SJCRH30 (cell line): ENCODE measurements at regions not wholly inside any gene's neighbourhood (a gene's known extent, or its start where the extent isn't known, plus 50 kb on each side); places are given as distances from the start of the nearest gene placed in this dataset.
A peak's percentile ranks its signal among the peaks of the same experiment; 100 is the strongest.

Source experiments
- DNase-seq, 2 experiments: peaks; one replicate each; pipeline ENCODE4 v3.0.0-alpha.2; 2015 to 2020
- H3K27ac ChIP-seq: fragments of 250-450 bp; sonication (Bioruptor Pico); 2 replicates; pipeline ENCODE4 v1.5.1; 2020; ENCODE audit warnings: mild to moderate bottlenecking, moderate library complexity
- H3K27me3 ChIP-seq: fragments of 250-450 bp; sonication (Bioruptor Pico); 2 replicates; pipeline ENCODE4 v1.5.1; 2020; ENCODE audit warnings: mild to moderate bottlenecking, moderate library complexity
- H3K36me3 ChIP-seq: fragments of 250-450 bp; sonication (Bioruptor Pico); 2 replicates; pipeline ENCODE4 v1.5.1; 2020; ENCODE audit warnings: mild to moderate bottlenecking, moderate library complexity
- H3K4me1 ChIP-seq: fragments of 250-450 bp; sonication (Bioruptor Pico); 2 replicates; pipeline ENCODE4 v1.5.1; 2020; ENCODE audit warnings: mild to moderate bottlenecking, moderate library complexity
- H3K4me3 ChIP-seq: fragments of 250-450 bp; sonication (Bioruptor Pico); 2 replicates; pipeline ENCODE4 v1.5.1; 2020; ENCODE audit warnings: mild to moderate bottlenecking, moderate library complexity
- H3K9me3 ChIP-seq: fragments of 250-450 bp; sonication (Bioruptor Pico); replicated peaks from 2 replicates; pipeline ENCODE4 v1.5.1; 2020; ENCODE audit warnings: mild to moderate bottlenecking, moderate library complexity

- no peaks in the 10 kb centered on the region for H3K27me3 ChIP-seq
- H3K36me3 ChIP-seq = no peaks in the 10 kb centered on the region
- no peak overlapping the region for H3K27ac ChIP-seq
- no peaks in the 10 kb centered on the region for H3K9me3 ChIP-seq
- H3K4me3 ChIP-seq = no peak overlapping the region
- peaks cover 8% of the 10 kb centered on the region for H3K4me1 ChIP-seq
- DNase-seq = no peak
These were observed 51.1 kb upstream of the NHSL1 start for GRCh38 chr6:138550346-138550767.

DNA sequence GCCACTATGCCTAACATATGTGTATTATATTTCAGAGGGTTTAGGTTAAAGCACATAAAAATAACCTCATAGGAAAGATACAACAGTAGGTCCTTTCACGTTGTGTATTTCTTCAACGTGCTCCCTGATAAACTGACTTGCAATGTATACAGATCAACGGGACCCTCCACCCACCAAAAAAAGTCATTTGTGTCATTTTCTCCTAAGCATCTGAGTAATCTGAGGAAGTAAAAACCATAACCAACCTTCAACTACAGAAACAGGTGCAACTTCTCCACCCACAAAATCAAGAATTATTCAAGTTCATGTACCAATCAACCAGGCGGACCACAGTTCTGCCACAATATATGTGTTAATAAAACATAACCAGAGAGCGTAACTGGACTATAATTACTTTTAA, 54.9 kb upstream of the NHSL1 start:
- H3K9me3 ChIP-seq = no peaks in the 10 kb centered on the region
- no peak overlapping the region for H3K27ac ChIP-seq
- no peaks in the 10 kb centered on the region for H3K27me3 ChIP-seq
- no peak for DNase-seq
- H3K4me3 ChIP-seq = no peak overlapping the region
- peaks cover 12% of the 10 kb centered on the region for H3K4me1 ChIP-seq
- H3K36me3 ChIP-seq = no peaks in the 10 kb centered on the region

DNA sequence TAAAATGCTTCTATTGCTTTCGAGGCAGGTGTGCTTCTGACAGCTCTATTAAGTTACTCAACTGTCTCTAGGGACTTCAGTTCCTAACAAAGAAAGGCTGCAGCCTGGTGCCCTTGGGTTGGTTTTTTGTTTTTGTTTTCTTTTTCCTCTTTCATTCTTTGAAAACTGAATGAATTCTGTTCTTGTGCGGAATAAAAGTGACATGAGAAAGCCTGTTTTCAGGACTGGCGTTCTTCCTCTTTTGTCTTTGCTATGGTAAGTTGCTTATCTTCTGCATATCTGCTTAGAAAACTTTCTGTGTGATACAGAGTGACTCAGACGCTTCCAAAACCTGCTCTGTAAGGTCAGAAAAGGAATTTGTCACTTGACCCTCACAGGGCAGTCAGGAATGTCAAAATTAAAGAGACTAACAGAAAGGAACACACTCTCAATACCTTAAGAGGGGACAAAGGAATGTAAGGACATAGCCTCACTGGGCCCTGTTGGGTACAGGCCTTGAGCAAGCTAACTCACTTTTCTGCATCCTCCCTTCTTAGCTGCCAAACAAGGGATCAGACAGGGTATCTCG, 56.2 kb upstream of the NHSL1 start:
- Histone ChIP-seq H3K4me1 (peaks cover 12% of the 10 kb centered on the region), H3K27me3 (no peaks in the 10 kb centered on the region), H3K4me3 (no peak overlapping the region), H3K9me3 (no peaks in the 10 kb centered on the region), H3K27ac (no peak overlapping the region), H3K36me3 (no peaks in the 10 kb centered on the region)
- DNase-seq = peak in 1 of 2 experiments; percentile 17

- H3K27me3 ChIP-seq = no peaks in the 10 kb centered on the region
- DNase-seq = no peak
- H3K36me3 ChIP-seq = no peaks in the 10 kb centered on the region
- peaks cover 12% of the 10 kb centered on the region for H3K4me1 ChIP-seq
- H3K4me3 ChIP-seq = no peak overlapping the region
- no peaks in the 10 kb centered on the region for H3K9me3 ChIP-seq
- H3K27ac ChIP-seq = no peak overlapping the region
These were observed 57.9 kb upstream of the NHSL1 start for GRCh38 chr6:138557147-138557546.

GRCh38 chr6:138559143-138559542, 59.8 kb upstream of the NHSL1 start:
- H3K36me3 ChIP-seq = no peaks in the 10 kb centered on the region
- DNase-seq = no peak
- no peaks in the 10 kb centered on the region for H3K9me3 ChIP-seq
- H3K4me1 ChIP-seq = peaks cover 12% of the 10 kb centered on the region
- no peaks in the 10 kb centered on the region for H3K27me3 ChIP-seq
- no peak overlapping the region for H3K4me3 ChIP-seq
- no peak overlapping the region for H3K27ac ChIP-seq

GRCh38 chr6:138560130-138560860, 61.0 kb upstream of the NHSL1 start:
- peaks cover 8% of the 10 kb centered on the region for H3K4me1 ChIP-seq
- no peak for DNase-seq
- no peaks in the 10 kb centered on the region for H3K9me3 ChIP-seq
- no peak overlapping the region for H3K4me3 ChIP-seq
- no peaks in the 10 kb centered on the region for H3K36me3 ChIP-seq
- no peaks in the 10 kb centered on the region for H3K27me3 ChIP-seq
- no peak overlapping the region for H3K27ac ChIP-seq

DNA sequence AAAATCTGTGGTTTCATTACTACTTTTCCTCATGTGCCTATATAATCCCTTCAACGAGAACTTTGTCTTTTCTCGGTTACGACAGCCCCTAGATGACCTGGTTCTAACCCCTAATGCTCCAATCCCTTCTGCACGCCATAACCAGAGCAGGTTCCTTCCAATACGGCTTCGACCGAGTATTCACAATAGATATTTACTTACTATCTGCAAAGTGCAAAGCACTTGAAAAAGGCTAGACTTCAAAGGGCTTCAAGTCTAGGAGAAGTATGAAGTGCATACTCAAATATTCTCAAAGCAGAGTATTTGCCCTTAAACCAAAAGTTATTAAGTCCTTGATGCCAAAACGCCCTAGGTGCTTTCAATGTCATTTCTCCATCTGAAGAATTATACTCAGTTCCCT, 63.4 kb upstream of the NHSL1 start:
- H3K9me3 ChIP-seq = no peaks in the 10 kb centered on the region
- no peaks in the 10 kb centered on the region for H3K4me1 ChIP-seq
- H3K27ac ChIP-seq = no peak overlapping the region
- H3K27me3 ChIP-seq = no peaks in the 10 kb centered on the region
- no peak overlapping the region for H3K4me3 ChIP-seq
- DNase-seq = no peak
- no peaks in the 10 kb centered on the region for H3K36me3 ChIP-seq

DNA sequence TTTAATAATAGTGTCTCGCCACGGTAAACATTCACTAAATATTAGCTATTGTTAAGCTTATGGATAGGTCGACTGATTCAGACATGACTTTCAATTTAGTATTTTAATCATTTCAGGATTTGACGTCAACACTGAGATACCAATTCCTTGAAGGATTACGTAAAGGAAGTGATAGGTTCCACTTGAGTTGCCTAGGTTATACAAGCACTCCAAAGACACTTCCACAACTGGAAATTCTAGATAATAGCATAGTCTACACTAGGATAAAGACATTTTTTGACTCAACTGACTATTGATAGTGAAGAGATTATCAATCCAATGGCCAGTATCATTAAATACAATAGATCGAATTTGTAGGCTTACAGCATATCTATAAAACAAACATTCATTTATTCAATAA, 63.9 kb upstream of the NHSL1 start:
- no peaks in the 10 kb centered on the region for H3K27me3 ChIP-seq
- no peak overlapping the region for H3K4me3 ChIP-seq
- DNase-seq = no peak

GRCh38 chr6:138563650-138564049, 64.4 kb upstream of the NHSL1 start:
- Histone ChIP-seq H3K36me3 (no peaks in the 10 kb centered on the region), H3K4me3 (no peak overlapping the region), H3K4me1 (no peaks in the 10 kb centered on the region), H3K27me3 (no peaks in the 10 kb centered on the region), H3K9me3 (no peaks in the 10 kb centered on the region), H3K27ac (no peak overlapping the region)
- DNase-seq = no peak

More for the DNA sequence above, 63.9 kb upstream of the NHSL1 start:
- Histone ChIP-seq H3K4me1 (no peaks in the 10 kb centered on the region), H3K9me3 (no peaks in the 10 kb centered on the region), H3K36me3 (no peaks in the 10 kb centered on the region), H3K27ac (no peak overlapping the region)

GRCh38 chr6:138564170-138564721, 65.0 kb upstream of the NHSL1 start:
- DNase-seq = no peak
- no peaks in the 10 kb centered on the region for H3K4me1 ChIP-seq
- no peak overlapping the region for H3K27ac ChIP-seq
- H3K4me3 ChIP-seq = no peak overlapping the region
- no peaks in the 10 kb centered on the region for H3K27me3 ChIP-seq
- no peaks in the 10 kb centered on the region for H3K9me3 ChIP-seq
- no peaks in the 10 kb centered on the region for H3K36me3 ChIP-seq

GRCh38 chr6:138567052-138567451, 67.8 kb upstream of the NHSL1 start:
- H3K9me3 ChIP-seq = no peaks in the 10 kb centered on the region
- no peaks in the 10 kb centered on the region for H3K36me3 ChIP-seq
- H3K4me1 ChIP-seq = no peaks in the 10 kb centered on the region
- H3K27ac ChIP-seq = no peak overlapping the region
- no peak for DNase-seq
- no peak overlapping the region for H3K4me3 ChIP-seq
- no peaks in the 10 kb centered on the region for H3K27me3 ChIP-seq

- no peak for DNase-seq
- Histone ChIP-seq H3K27ac (no peak overlapping the region), H3K4me1 (no peaks in the 10 kb centered on the region), H3K36me3 (no peaks in the 10 kb centered on the region), H3K27me3 (no peaks in the 10 kb centered on the region), H3K9me3 (no peaks in the 10 kb centered on the region), H3K4me3 (no peak overlapping the region)
These were observed 69.7 kb upstream of the NHSL1 start for GRCh38 chr6:138568997-138569396.

DNA sequence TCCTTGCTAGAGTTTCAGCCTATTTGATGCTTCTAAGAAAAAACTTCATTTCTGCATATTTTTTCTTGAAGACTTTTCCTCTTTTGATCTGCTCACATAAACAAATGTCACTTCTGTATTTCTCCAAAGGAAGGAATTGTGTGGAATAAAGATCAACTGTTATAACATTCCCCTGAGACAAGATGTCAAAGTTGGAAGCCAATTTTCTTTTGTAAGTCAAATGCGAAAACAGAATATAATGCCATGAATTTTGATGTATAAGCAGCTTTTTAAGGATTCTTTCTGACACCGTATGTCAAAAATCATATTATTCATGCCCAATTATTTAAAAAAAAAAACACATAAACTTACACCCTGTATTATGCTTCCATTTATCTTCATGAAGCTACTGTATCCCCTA, 70.3 kb upstream of the NHSL1 start:
- Histone ChIP-seq H3K4me3 (no peak overlapping the region), H3K27ac (no peak overlapping the region)

DNA sequence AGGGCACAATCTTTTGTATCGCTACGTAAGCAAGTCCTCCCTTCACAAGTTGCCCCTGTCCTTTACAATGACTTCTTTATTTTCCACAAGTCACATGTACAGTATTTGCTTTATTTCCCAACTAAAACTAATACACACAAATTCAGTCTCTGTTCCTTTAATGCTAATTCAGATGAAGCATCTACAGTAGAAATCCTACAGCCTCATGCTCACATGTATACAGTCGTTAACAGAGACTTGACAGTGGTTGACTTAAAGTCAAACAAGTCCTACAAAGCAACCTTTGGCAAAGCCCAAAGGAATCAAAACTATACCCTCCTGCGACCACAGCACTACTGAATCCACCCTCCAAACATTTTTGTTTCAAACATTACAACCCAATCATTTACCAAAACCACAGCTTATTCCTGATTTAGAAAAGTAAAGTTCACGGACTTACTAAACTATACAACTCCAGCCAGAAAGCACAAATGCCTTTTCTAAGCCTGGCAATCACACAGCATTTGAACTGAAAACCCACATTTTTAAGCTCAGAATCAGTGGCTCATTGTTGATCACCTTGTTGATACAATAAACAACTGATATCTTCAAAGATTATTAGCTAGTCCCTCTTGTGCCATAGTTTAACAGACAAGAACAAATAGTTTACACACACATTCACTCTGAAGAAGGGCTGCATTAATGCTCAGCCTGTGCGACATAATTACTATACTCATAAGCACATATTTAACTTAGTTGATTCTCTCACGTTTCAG, 70.9 kb upstream of the NHSL1 start:
- Histone ChIP-seq H3K36me3 (no peaks in the 10 kb centered on the region), H3K27ac (no peak overlapping the region), H3K4me1 (no peaks in the 10 kb centered on the region), H3K27me3 (no peaks in the 10 kb centered on the region), H3K9me3 (no peaks in the 10 kb centered on the region), H3K4me3 (no peak overlapping the region)
- DNase-seq = no peak

More for the DNA sequence above, 70.3 kb upstream of the NHSL1 start:
- Histone ChIP-seq H3K4me1 (no peaks in the 10 kb centered on the region), H3K36me3 (no peaks in the 10 kb centered on the region), H3K27me3 (no peaks in the 10 kb centered on the region), H3K9me3 (no peaks in the 10 kb centered on the region)
- DNase-seq = no peak

GRCh38 chr6:138570725-138571029, 71.4 kb upstream of the NHSL1 start:
- no peak for DNase-seq
- Histone ChIP-seq H3K4me1 (no peaks in the 10 kb centered on the region), H3K4me3 (no peak overlapping the region), H3K9me3 (no peaks in the 10 kb centered on the region), H3K27me3 (no peaks in the 10 kb centered on the region), H3K27ac (no peak overlapping the region), H3K36me3 (no peaks in the 10 kb centered on the region)
